Nephron progenitor cell (in vitro differentiated cells): ENCODE measurements at regions not wholly inside any gene's neighbourhood (a gene's known extent, or its start where the extent isn't known, plus 50 kb on each side); places are given as distances from the start of the nearest gene placed in this dataset.

ENCODE experiments used
- DNase-seq: peaks from one replicate; pipeline ENCODE4 v3.0.0; 2021
- H3K27ac Mint-ChIP-seq: 2 replicates; pipeline ENCODE4 v1.8.0; 2021; ENCODE audit warnings: mild to moderate bottlenecking, moderate library complexity, mixed read lengths
- H3K27me3 Mint-ChIP-seq: 2 replicates; pipeline ENCODE4 v1.8.0; 2021; ENCODE audit warnings: mild to moderate bottlenecking, low read depth, mixed read lengths; ENCODE audit not compliant: poor library complexity
- H3K36me3 Mint-ChIP-seq: 2 replicates; pipeline ENCODE4 v1.8.0; 2021; ENCODE audit warnings: low read depth, mixed read lengths
- H3K4me1 Mint-ChIP-seq: 2 replicates; pipeline ENCODE4 v1.8.0; 2021; ENCODE audit warnings: mixed read lengths
- H3K4me3 Mint-ChIP-seq: 2 replicates; pipeline ENCODE4 v1.8.0; 2021; ENCODE audit warnings: mild to moderate bottlenecking, moderate library complexity, mixed read lengths
- H3K9me3 Mint-ChIP-seq: 2 replicates; pipeline ENCODE4 v1.8.0; 2021; ENCODE audit warnings: mild to moderate bottlenecking, moderate library complexity, mixed read lengths
- CTCF ChIP-seq: fragments of 200-600 bp; sonication (generic); IDR thresholded peaks from 2 replicates; pipeline ENCODE4 v1.5.0; 2021; ENCODE audit warnings: antibody characterized with exemption

DNA sequence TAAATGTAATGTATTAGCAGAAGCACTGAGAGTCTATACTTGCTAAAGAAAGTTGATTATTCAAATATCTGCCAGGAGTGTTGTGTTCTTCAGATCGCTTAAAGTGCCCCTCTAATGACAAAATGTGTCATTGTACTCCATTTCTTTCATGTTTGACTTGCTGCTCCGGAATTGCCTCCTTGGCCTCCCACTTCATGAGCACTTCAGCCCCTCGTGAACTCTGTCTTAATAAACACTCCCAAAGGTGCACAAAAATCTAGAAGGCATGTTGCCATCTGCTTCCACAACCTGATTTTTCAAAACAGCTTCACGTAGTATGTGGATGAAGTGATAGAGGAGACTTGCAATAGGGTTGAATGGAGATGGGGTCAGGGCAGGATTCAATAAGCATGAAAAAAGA is 396.1 kb downstream of the TDRD15 start:
- Mint-ChIP-seq H3K9me3 (peaks cover 16% of the 10 kb centered on the region), H3K27me3 (peaks cover 4% of the 10 kb centered on the region), H3K4me3 (no peak overlapping the region), H3K4me1 (no peaks in the 10 kb centered on the region), H3K36me3 (no peaks in the 10 kb centered on the region), H3K27ac (no peak overlapping the region)
- TF ChIP-seq CTCF = no peak
- no peak for DNase-seq

GRCh38 chr2:21535826-21536225 is 412.1 kb downstream of the TDRD15 start:
- no peak for TF ChIP-seq CTCF
- H3K27me3 Mint-ChIP-seq = peaks cover 3% of the 10 kb centered on the region
- H3K36me3 Mint-ChIP-seq = peaks cover 22% of the 10 kb centered on the region

DNA sequence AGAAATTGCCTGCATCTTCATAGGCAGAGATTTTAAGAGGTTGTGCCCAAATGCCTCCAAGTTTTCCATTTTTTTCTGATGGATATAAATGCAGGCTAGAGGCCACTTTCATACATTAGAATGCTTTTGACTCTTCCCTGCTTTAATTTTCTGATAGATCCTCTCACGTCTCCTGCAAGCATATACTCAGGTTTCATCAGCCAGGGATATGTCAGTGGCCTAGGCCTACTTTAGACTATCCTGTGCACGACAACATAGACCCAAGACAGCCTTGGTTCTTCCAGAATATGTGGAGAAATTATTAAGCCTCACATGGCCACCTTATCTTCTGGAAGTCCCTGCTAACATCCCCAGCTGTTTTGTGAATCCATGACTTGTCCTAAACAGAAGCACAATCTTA is 415.9 kb downstream of the TDRD15 start:
- H3K27me3 Mint-ChIP-seq = peaks cover 12% of the 10 kb centered on the region
- H3K4me1 Mint-ChIP-seq = no peaks in the 10 kb centered on the region
- peaks cover 18% of the 10 kb centered on the region for H3K36me3 Mint-ChIP-seq
- no peak for DNase-seq
- no peak for TF ChIP-seq CTCF
- H3K27ac Mint-ChIP-seq = no peak overlapping the region
- H3K9me3 Mint-ChIP-seq = peaks cover 34% of the 10 kb centered on the region
- no peak overlapping the region for H3K4me3 Mint-ChIP-seq

More at GRCh38 chr2:21535826-21536225, 412.1 kb downstream of the TDRD15 start:
- Mint-ChIP-seq H3K4me1 (no peaks in the 10 kb centered on the region), H3K27ac (no peak overlapping the region), H3K4me3 (no peak overlapping the region), H3K9me3 (peaks cover 42% of the 10 kb centered on the region)
- no peak for DNase-seq

DNA sequence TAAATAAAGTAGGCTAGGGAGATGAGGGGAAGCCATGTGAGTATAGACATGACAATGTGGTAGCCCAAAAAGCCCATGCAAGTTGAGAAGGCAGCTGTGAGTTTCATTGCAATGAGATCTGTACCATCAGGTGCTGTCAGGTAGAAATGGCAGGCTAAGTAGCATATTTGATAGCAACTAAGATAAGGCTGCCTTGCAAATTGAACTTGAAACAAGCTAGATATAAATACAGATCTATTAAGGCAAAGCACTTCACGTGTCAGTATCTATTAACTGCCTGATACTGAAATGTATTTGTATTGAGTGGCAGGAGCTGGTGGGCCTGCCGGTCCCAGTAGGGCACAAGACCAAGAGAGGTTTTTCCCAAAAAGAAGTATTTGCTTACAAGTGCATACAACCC is 419.9 kb downstream of the TDRD15 start:
- Mint-ChIP-seq H3K27me3 (peaks cover 9% of the 10 kb centered on the region), H3K9me3 (no peaks in the 10 kb centered on the region), H3K4me1 (no peaks in the 10 kb centered on the region), H3K4me3 (no peak overlapping the region), H3K36me3 (no peaks in the 10 kb centered on the region), H3K27ac (no peak overlapping the region)
- no peak for TF ChIP-seq CTCF
- no peak for DNase-seq

- H3K36me3 Mint-ChIP-seq = no peaks in the 10 kb centered on the region
- DNase-seq = no peak
- peaks cover 9% of the 10 kb centered on the region for H3K27me3 Mint-ChIP-seq
- H3K9me3 Mint-ChIP-seq = no peaks in the 10 kb centered on the region
- H3K27ac Mint-ChIP-seq = no peak overlapping the region
- no peak for TF ChIP-seq CTCF
- no peak overlapping the region for H3K4me3 Mint-ChIP-seq
- no peaks in the 10 kb centered on the region for H3K4me1 Mint-ChIP-seq
These were observed 420.6 kb downstream of the TDRD15 start for GRCh38 chr2:21544392-21544791.

- Mint-ChIP-seq H3K36me3 (no peaks in the 10 kb centered on the region), H3K9me3 (peaks cover 17% of the 10 kb centered on the region), H3K27me3 (peaks cover 3% of the 10 kb centered on the region), H3K27ac (no peak overlapping the region), H3K4me3 (no peak overlapping the region), H3K4me1 (no peaks in the 10 kb centered on the region)
- DNase-seq = no peak
- TF ChIP-seq CTCF = no peak
These were observed 429.2 kb downstream of the TDRD15 start for GRCh38 chr2:21552981-21553380.
